GM23338 (cell line): ENCODE measurements at regions not wholly inside any gene's neighbourhood (a gene's known extent, or its start where the extent isn't known, plus 50 kb on each side); places are given as distances from the start of the nearest gene placed in this dataset.

Experiments
- ATAC-seq: fragments of 200-7000 bp; cut with Tn5 transposase; 3 replicates; pipeline ENCODE4 v1.9.1; 2020
- DNase-seq: peaks from one replicate; pipeline ENCODE4 v3.0.0-alpha.2; 2015; ENCODE audit warnings: low spot score
- H2AFZ ChIP-seq: fragments of 200-600 bp; sonication (generic); 2 replicates; pipeline ENCODE4 v1.8.0; 2016; ENCODE audit warnings: antibody characterized with exemption, mild to moderate bottlenecking, moderate library complexity
- H3F3A ChIP-seq: fragments of 200-600 bp; sonication (generic); replicated peaks from 2 replicates; pipeline ENCODE4 v1.8.0; 2017; ENCODE audit warnings: antibody characterized with exemption, mixed run types, low read depth
- H3K27ac ChIP-seq: fragments of 200-600 bp; sonication (generic); 2 replicates; pipeline ENCODE4 v1.6.1; 2016; ENCODE audit warnings: low read depth
- H3K27me3 ChIP-seq: fragments of 200-600 bp; sonication (generic); 2 replicates; pipeline ENCODE4 v1.8.0; 2016; ENCODE audit warnings: mild to moderate bottlenecking, mixed run types, moderate library complexity; ENCODE audit not compliant: insufficient read depth
- H3K36me3 ChIP-seq: fragments of 200-600 bp; sonication (generic); 2 replicates; pipeline ENCODE4 v1.8.0; 2016; ENCODE audit warnings: mild to moderate bottlenecking; ENCODE audit not compliant: insufficient read depth
- H3K4me1 ChIP-seq: fragments of 200-600 bp; sonication (generic); 2 replicates; pipeline ENCODE4 v1.8.0; 2016; ENCODE audit warnings: mild to moderate bottlenecking, moderate library complexity; ENCODE audit not compliant: insufficient read depth
- H3K4me2 ChIP-seq: fragments of 200-600 bp; sonication (generic); 2 replicates; pipeline ENCODE4 v1.7.1; 2017; ENCODE audit warnings: mixed run types
- H3K4me3 ChIP-seq: fragments of 200-600 bp; sonication (generic); 2 replicates; pipeline ENCODE4 v1.6.1; 2016; ENCODE audit warnings: mixed run types
- H3K79me2 ChIP-seq: fragments of 200-600 bp; sonication (generic); replicated peaks from 2 replicates; pipeline ENCODE4 v1.8.0; 2017; ENCODE audit warnings: mild to moderate bottlenecking; ENCODE audit not compliant: insufficient read depth
- H3K9me2 ChIP-seq: fragments of 200-600 bp; sonication (generic); 2 replicates; pipeline ENCODE4 v1.8.0; 2017; ENCODE audit not compliant: insufficient read depth
- H4K20me1 ChIP-seq: fragments of 200-600 bp; sonication (generic); replicated peaks from 2 replicates; pipeline ENCODE4 v1.8.0; 2017; ENCODE audit warnings: mild to moderate bottlenecking; ENCODE audit not compliant: insufficient read depth
- H3K27ac Mint-ChIP-seq: 2 replicates; pipeline ENCODE4 v1.8.0; 2020; ENCODE audit warnings: inconsistent platforms, mild to moderate bottlenecking, moderate library complexity, mixed read lengths
- H3K27me3 Mint-ChIP-seq: 3 replicates; pipeline ENCODE4 v1.8.0; 2022; ENCODE audit warnings: low read depth, mild to moderate bottlenecking, moderate library complexity, mixed read lengths, inconsistent platforms; ENCODE audit not compliant: insufficient read depth, poor library complexity
- H3K36me3 Mint-ChIP-seq: 3 replicates; pipeline ENCODE4 v1.8.0; 2021; ENCODE audit warnings: low read depth, mild to moderate bottlenecking, inconsistent platforms, moderate library complexity, mixed read lengths
- H3K4me1 Mint-ChIP-seq: 3 replicates; pipeline ENCODE4 v1.8.0; 2020; ENCODE audit warnings: mild to moderate bottlenecking, inconsistent platforms, mixed read lengths
- H3K4me3 Mint-ChIP-seq: 3 replicates; pipeline ENCODE4 v1.8.0; 2021; ENCODE audit warnings: moderate library complexity, mild to moderate bottlenecking, inconsistent platforms, mixed read lengths
- H3K9me3 Mint-ChIP-seq: 3 replicates; pipeline ENCODE4 v1.8.0; 2020; ENCODE audit warnings: moderate library complexity, mild to moderate bottlenecking, inconsistent platforms, mixed read lengths
- CREB1 ChIP-seq: fragments of 250-450 bp; sonication (Bioruptor Pico); IDR thresholded peaks from 2 replicates; pipeline ENCODE4 v1.5.0; 2020; ENCODE audit warnings: low read depth, mild to moderate bottlenecking, moderate library complexity
- ETS1 ChIP-seq: IDR thresholded peaks from 2 replicates; pipeline ENCODE4 v1.6.1; 2016; ENCODE audit warnings: antibody characterized with exemption
- EZH2 ChIP-seq: fragments of 200-600 bp; sonication (generic); IDR thresholded peaks from one replicate; pipeline ENCODE4 v1.8.0; 2017; ENCODE audit warnings: antibody characterized with exemption, mild to moderate bottlenecking, low read depth; ENCODE audit not compliant: unreplicated experiment
- EZH2phosphoT487 ChIP-seq: fragments of 200-600 bp; sonication (generic); IDR thresholded peaks from one replicate; pipeline ENCODE4 v1.8.1; 2018; ENCODE audit warnings: antibody characterized with exemption; ENCODE audit not compliant: unreplicated experiment
- JUNB ChIP-seq: IDR thresholded peaks from one replicate; pipeline ENCODE4 v1.6.1; 2016; ENCODE audit warnings: antibody characterized with exemption; ENCODE audit not compliant: unreplicated experiment
- NANOG ChIP-seq: IDR thresholded peaks from 2 replicates; pipeline ENCODE4 v1.6.1; 2016; ENCODE audit warnings: antibody characterized with exemption, borderline replicate concordance
- POLR2AphosphoS5 ChIP-seq: IDR thresholded peaks from 2 replicates; pipeline ENCODE4 v1.6.1; 2016; ENCODE audit warnings: antibody characterized with exemption, low read depth
- REST ChIP-seq: IDR thresholded peaks from one replicate; pipeline ENCODE4 v1.6.1; 2018; ENCODE audit warnings: antibody characterized with exemption; ENCODE audit not compliant: unreplicated experiment
- STAT1 ChIP-seq: IDR thresholded peaks from one replicate; pipeline ENCODE4 v1.6.1; 2016; ENCODE audit warnings: antibody characterized with exemption; ENCODE audit not compliant: unreplicated experiment
- ZNF114 ChIP-seq: fragments of 250-450 bp; sonication (Bioruptor Pico); IDR thresholded peaks from 2 replicates; pipeline ENCODE4 v1.5.0; 2020; ENCODE audit warnings: mild to moderate bottlenecking, moderate library complexity
- ZNF331 ChIP-seq: fragments of 250-450 bp; sonication (Bioruptor Pico); IDR thresholded peaks from 2 replicates; pipeline ENCODE4 v1.5.0; 2020; ENCODE audit warnings: low read depth, mild to moderate bottlenecking, moderate library complexity
- ZNF462 ChIP-seq: fragments of 250-450 bp; sonication (Bioruptor Pico); IDR thresholded peaks from 2 replicates; pipeline ENCODE4 v1.5.0; 2020; ENCODE audit warnings: mild to moderate bottlenecking, moderate library complexity
- TF ChIP-seq, protein P1 (sequence below), 2 experiments: fragments of 200-600 bp in 1 of 2; sonication (generic) in 1 of 2; conservative IDR thresholded peaks; 2 replicates each; pipeline versions ENCODE4 v1.5.1 to v1.6.1; 2016 to 2017; ENCODE audit warnings: antibody characterized with exemption in 2 of 2, low read depth in 2 of 2, mild to moderate bottlenecking in 2 of 2, moderate library complexity in 1 of 2

- peaks cover 9% of the 10 kb centered on the region for H3K4me1 Mint-ChIP-seq
- peaks cover 11% of the 10 kb centered on the region; the same call in 2 of the 3 replicates for H3K36me3 Mint-ChIP-seq
- no peak overlapping the region for H3K27ac Mint-ChIP-seq
Observed at GRCh38 chr4:123848606-123849005, 452.0 kb downstream of the SPRY1 start.

More at GRCh38 chr4:123848606-123849005, 452.0 kb downstream of the SPRY1 start:
- H3K27me3 ChIP-seq: no peaks in the 10 kb centered on the region
- H3K79me2 ChIP-seq: no peaks in the 10 kb centered on the region
- H4K20me1 ChIP-seq: no peaks in the 10 kb centered on the region
- H3K9me2 ChIP-seq: no peaks in the 10 kb centered on the region; the same call in 1 of the 2 replicates
- no peak overlapping the region for H3K4me2 ChIP-seq
- no peak overlapping the region for H3K4me3 Mint-ChIP-seq
- TF ChIP-seq, protein P1, sequence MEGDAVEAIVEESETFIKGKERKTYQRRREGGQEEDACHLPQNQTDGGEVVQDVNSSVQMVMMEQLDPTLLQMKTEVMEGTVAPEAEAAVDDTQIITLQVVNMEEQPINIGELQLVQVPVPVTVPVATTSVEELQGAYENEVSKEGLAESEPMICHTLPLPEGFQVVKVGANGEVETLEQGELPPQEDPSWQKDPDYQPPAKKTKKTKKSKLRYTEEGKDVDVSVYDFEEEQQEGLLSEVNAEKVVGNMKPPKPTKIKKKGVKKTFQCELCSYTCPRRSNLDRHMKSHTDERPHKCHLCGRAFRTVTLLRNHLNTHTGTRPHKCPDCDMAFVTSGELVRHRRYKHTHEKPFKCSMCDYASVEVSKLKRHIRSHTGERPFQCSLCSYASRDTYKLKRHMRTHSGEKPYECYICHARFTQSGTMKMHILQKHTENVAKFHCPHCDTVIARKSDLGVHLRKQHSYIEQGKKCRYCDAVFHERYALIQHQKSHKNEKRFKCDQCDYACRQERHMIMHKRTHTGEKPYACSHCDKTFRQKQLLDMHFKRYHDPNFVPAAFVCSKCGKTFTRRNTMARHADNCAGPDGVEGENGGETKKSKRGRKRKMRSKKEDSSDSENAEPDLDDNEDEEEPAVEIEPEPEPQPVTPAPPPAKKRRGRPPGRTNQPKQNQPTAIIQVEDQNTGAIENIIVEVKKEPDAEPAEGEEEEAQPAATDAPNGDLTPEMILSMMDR (conservative IDR thresholded peaks at IDR 0.05; ENCODE audit: low read depth in 2 of 2): no peak
- TF ChIP-seq ZNF462 (CRISPR knock-in tag): no peak
- TF ChIP-seq JUNB: no peak
- no peak for TF ChIP-seq ZNF331 (CRISPR knock-in tag)
- TF ChIP-seq CREB1: no peak
- TF ChIP-seq EZH2: no peak
- TF ChIP-seq STAT1: no peak
- no peak for TF ChIP-seq EZH2phosphoT487
- no peak for TF ChIP-seq NANOG
- no peak for TF ChIP-seq POLR2AphosphoS5
- no peak for TF ChIP-seq ETS1
- TF ChIP-seq REST: no peak
- no peak for TF ChIP-seq ZNF114
- H3K4me3 ChIP-seq: no peak overlapping the region
- ATAC-seq (no peak), DNase-seq (no peak)
- no peak overlapping the region for H3K27ac ChIP-seq
- peaks cover 4% of the 10 kb centered on the region for H3K27me3 Mint-ChIP-seq
- no peak overlapping the region for H2AFZ ChIP-seq
- H3K36me3 ChIP-seq: no peaks in the 10 kb centered on the region
- H3K4me1 ChIP-seq: peaks cover 11% of the 10 kb centered on the region; the same call in 1 of the 2 replicates
- no peaks in the 10 kb centered on the region for H3F3A ChIP-seq
- H3K9me3 Mint-ChIP-seq: no peaks in the 10 kb centered on the region
